Upper lobe of left lung (tissue), 6 donors: ENCODE measurements at regions not wholly inside any gene's neighbourhood (a gene's known extent, or its start where the extent isn't known, plus 50 kb on each side); places are given as distances from the start of the nearest gene placed in this dataset.
A peak's percentile ranks its signal among the peaks of the same experiment; 100 is the strongest.

Experiments
- ATAC-seq, 2 donors: fragments of 200-7000 bp; cut with Tn5 transposase; one replicate each; pipeline ENCODE4 v1.9.1; 2022; ENCODE audit warnings: mild to moderate bottlenecking in 2 of 2, moderate library complexity in 2 of 2; ENCODE audit not compliant: low FRiP score in 2 of 2
- DNase-seq, 2 donors: peaks; one replicate each; pipeline ENCODE4 v3.0.0-alpha.2; 2019 to 2020
- H3K27ac ChIP-seq, 4 donors: fragments of 200-600 bp; sonication (generic); one replicate each; pipeline ENCODE4 v1.5.1; 2016 to 2019
- H3K27me3 ChIP-seq, 4 donors: fragments of 200-600 bp; sonication (generic); one replicate each; pipeline ENCODE4 v1.5.1; 2017 to 2019
- H3K36me3 ChIP-seq, 4 donors: fragments of 200-600 bp; sonication (generic); one replicate each; pipeline ENCODE4 v1.5.1; 2016 to 2019
- H3K4me1 ChIP-seq, 4 donors: fragments of 200-600 bp; sonication (generic); one replicate each; pipeline ENCODE4 v1.5.1; 2018 to 2019
- H3K4me3 ChIP-seq, 4 donors: fragments of 200-600 bp; sonication (generic); one replicate each; pipeline ENCODE4 v1.5.1; 2017 to 2019; ENCODE audit warnings: mild to moderate bottlenecking in 2 of 4, moderate library complexity in 1 of 4
- H3K9me3 ChIP-seq, 4 donors: fragments of 200-600 bp; sonication (generic); one replicate each; pipeline ENCODE4 v1.5.1; 2018 to 2019
- CTCF ChIP-seq, 6 experiments: fragments of 450-650 bp in 4 of 6; fragments of 200-600 bp in 2 of 6; sonication (generic) in 2 of 6; IDR thresholded peaks; one replicate each; pipeline ENCODE4 v1.5.1; 2016 to 2019; ENCODE audit warnings: antibody characterized with exemption in 6 of 6
- EP300 ChIP-seq, 4 donors: sonication (generic); formaldehyde crosslinking; IDR thresholded peaks; one replicate each; pipeline ENCODE4 v1.5.1; 2017; ENCODE audit warnings: antibody characterized with exemption in 4 of 4, control low read depth in 2 of 4
- POLR2A ChIP-seq, 4 donors: fragments of 450-650 bp; IDR thresholded peaks; one replicate each; pipeline ENCODE4 v1.5.1; 2016 to 2017; ENCODE audit warnings: antibody characterized with exemption in 4 of 4, mild to moderate bottlenecking in 2 of 4
- POLR2AphosphoS5 ChIP-seq, 2 donors: sonication (generic); formaldehyde crosslinking; IDR thresholded peaks; one replicate each; pipeline ENCODE4 v1.5.1; 2017; ENCODE audit warnings: antibody characterized with exemption in 2 of 2
- WGBS, 2 donors: methylation state at CpG; one replicate each; pipeline ENCODE4 v1.1.5; 2017 to 2018; 5-methylcytosine and 5-hydroxymethylcytosine counted together
- donor health status: DM: no; HTN: no; CAD: no; lungs with moderate emphysema.
- donor health status: DM: no; HTN: yes; CAD: no; lungs with severe emphysema.

GRCh38 chr9:113695440-113695851 lies 180.7 kb upstream of the ZNF618 start:
- WGBS, 2 donors, result 75 to 82% methylated on average over 2 of the region's 2 CpGs
- ATAC-seq (no peak), DNase-seq (no peak)
- peaks cover 0 to 3% (median 0%) of the 10 kb centered on the region in 4 donors for H3K9me3 ChIP-seq
- no peaks in the 10 kb centered on the region for H3K36me3 ChIP-seq
- no peaks in the 10 kb centered on the region for H3K4me1 ChIP-seq
- no peak overlapping the region for H3K27ac ChIP-seq
- no peaks in the 10 kb centered on the region for H3K27me3 ChIP-seq
- TF ChIP-seq CTCF (IDR thresholded peaks at IDR 0.05) (no peak), EP300 (IDR thresholded peaks at IDR 0.05) (no peak), POLR2A (IDR thresholded peaks at IDR 0.05) (no peak), POLR2AphosphoS5 (IDR thresholded peaks at IDR 0.05) (no peak)
- H3K4me3 ChIP-seq, result no peak overlapping the region

GRCh38 chr9:113695901-113696300 lies 180.2 kb upstream of the ZNF618 start:
- Histone ChIP-seq H3K27me3 (no peaks in the 10 kb centered on the region), H3K27ac (no peak overlapping the region), H3K36me3 (no peaks in the 10 kb centered on the region), H3K4me1 (no peaks in the 10 kb centered on the region), H3K9me3 (peaks cover 0 to 3% (median 0%) of the 10 kb centered on the region in 4 donors), H3K4me3 (no peak overlapping the region)
- TF ChIP-seq CTCF (IDR thresholded peaks at IDR 0.05) (no peak), POLR2AphosphoS5 (IDR thresholded peaks at IDR 0.05) (no peak), EP300 (IDR thresholded peaks at IDR 0.05) (no peak), POLR2A (IDR thresholded peaks at IDR 0.05) (no peak)
- WGBS, 2 donors, result 38 to 41% methylated on average over 2 of the region's 2 CpGs
- DNase-seq (no peak), ATAC-seq (no peak)

GRCh38 chr9:113701774-113702755 lies 174.0 kb upstream of the ZNF618 start:
- ATAC-seq (no peak), DNase-seq (peak in 1 of 2 donors; percentile 10)
- Histone ChIP-seq H3K27ac (no peak overlapping the region), H3K36me3 (no peaks in the 10 kb centered on the region), H3K9me3 (no peaks in the 10 kb centered on the region), H3K27me3 (no peaks in the 10 kb centered on the region), H3K4me3 (no peak overlapping the region), H3K4me1 (peaks cover 0 to 12% (median 3%) of the 10 kb centered on the region in 4 donors)
- WGBS, 2 donors, result 70 to 72% methylated on average over 15 to 17 of the region's 17 CpGs
- no peak for TF ChIP-seq POLR2AphosphoS5 (IDR thresholded peaks at IDR 0.05)
- no peak for TF ChIP-seq CTCF (IDR thresholded peaks at IDR 0.05)
- TF ChIP-seq EP300 (IDR thresholded peaks at IDR 0.05), result no peak
- TF ChIP-seq POLR2A (IDR thresholded peaks at IDR 0.05), result no peak

- no peaks in the 10 kb centered on the region for H3K27me3 ChIP-seq
- H3K9me3 ChIP-seq, result no peaks in the 10 kb centered on the region
- TF ChIP-seq POLR2AphosphoS5 (IDR thresholded peaks at IDR 0.05) (no peak), EP300 (IDR thresholded peaks at IDR 0.05) (no peak), POLR2A (IDR thresholded peaks at IDR 0.05) (no peak), CTCF (IDR thresholded peaks at IDR 0.05) (no peak)
- H3K4me1 ChIP-seq, result peaks cover 0 to 12% (median 3%) of the 10 kb centered on the region in 4 donors
- ATAC-seq (no peak), DNase-seq (peak in 1 of 2 donors; percentile 20)
- H3K27ac ChIP-seq, result no peak overlapping the region
- WGBS, 2 donors, result 67 to 73% methylated on average over 6 of the region's 6 CpGs
- no peak overlapping the region for H3K4me3 ChIP-seq
- H3K36me3 ChIP-seq, result no peaks in the 10 kb centered on the region
Observed at GRCh38 chr9:113705306-113705927, 170.7 kb upstream of the ZNF618 start.
